ENCODE measurements at regions not wholly inside any gene's neighbourhood (a gene's known extent, or its start where the extent isn't known, plus 50 kb on each side); places are given as distances from the start of the nearest gene placed in this dataset.

DNA sequence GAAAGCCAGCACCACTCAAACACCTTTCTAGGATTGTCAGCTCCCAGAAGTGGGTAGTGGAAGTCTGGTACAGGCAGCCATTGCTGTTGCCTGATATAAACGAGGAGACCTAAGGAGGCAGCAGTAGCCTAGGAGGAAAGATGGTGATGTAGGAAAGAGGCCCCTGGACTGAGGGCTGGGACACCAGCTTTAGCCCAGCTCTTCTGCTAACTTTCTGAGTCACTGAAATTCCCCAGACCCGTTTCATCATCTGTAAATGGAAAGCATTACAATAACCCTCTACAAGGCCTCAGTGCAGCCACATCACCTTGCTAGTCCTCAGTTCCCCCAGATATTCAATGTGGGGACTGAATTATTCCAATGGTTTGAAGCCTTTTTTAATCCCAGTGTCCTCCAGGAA, 336.5 kb downstream of the TNS1 start:
- no peak for ATAC-seq

DNA sequence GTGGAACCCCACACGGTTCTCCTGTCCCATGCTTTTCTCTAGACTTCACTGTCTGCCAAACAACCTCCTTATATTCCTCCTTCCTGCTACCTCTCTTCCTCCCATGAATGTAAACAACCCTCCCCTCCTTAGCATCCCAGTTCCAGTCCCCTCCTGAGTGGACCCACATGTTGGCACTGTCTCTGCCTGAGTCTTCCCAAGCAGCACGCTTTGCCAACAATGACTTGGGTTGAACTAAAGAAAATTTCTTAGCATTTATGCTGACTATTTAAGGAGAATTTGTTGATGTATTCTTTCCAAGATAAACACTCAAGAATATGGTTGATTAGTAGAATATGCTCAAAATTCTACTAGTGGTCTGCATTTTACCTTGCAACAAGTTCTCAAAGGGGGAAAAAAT, 338.0 kb downstream of the TNS1 start:
- no peak for ATAC-seq
- no peak for DNase-seq
- intact Hi-C loops (cut with micrococcal nuclease), result no loop called here

More for the DNA sequence above, 336.5 kb downstream of the TNS1 start:
- no peak for DNase-seq
- intact Hi-C loops (cut with micrococcal nuclease), result no loop called here

DNA sequence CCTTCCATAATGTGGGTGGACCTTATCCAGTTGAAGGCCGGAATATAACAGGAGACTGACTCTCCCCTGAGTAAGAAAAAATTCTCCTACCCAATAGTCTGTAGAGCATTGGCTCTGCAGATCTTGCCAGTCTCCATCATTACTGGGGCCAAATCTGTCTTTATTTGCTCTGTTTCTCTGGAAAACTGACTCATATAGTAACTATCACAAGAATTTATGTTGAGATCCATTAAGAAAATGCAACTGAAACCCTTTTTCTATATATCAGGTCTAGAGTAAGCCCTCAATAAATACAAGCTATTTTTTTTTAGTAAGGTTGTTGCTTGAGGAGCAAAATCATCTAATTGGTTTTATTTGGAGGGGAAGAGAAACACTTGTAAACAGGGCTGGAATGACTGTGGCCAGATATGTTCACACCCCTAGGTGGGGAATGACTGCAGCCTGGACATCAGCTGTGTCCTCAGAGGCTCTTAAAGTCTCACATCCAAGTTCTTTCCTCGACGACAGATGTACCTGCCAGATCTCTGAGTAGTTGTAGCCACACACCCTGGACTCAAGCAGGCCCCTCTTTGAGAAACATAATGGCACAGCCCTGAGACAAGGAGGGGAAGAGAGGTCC, 339.7 kb downstream of the TNS1 start:
- no peak for DNase-seq
- intact Hi-C loops (cut with micrococcal nuclease), result no loop called here
- no peak for ATAC-seq

DNA sequence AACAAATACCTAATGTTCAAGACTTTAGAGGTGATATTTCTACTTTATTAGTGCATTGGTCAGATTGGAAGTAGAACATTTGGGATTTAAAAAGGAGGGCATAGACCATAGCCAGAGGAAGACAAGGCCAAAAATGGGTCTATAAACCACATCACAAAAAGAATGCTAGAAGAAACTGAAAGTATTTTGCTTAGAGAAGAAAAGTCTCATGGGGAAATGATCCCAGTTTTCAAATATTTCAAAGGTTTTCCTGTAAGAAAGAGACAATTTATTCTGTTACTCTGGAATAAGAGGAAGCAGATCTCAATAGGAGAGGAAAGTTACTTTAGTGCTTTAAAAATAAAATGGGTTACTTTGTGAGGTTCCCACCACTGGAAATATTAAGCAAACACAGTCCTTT, 341.4 kb downstream of the TNS1 start:
- DNase-seq (no peak), ATAC-seq (no peak)
- intact Hi-C loops (cut with micrococcal nuclease), result no loop called here

DNA sequence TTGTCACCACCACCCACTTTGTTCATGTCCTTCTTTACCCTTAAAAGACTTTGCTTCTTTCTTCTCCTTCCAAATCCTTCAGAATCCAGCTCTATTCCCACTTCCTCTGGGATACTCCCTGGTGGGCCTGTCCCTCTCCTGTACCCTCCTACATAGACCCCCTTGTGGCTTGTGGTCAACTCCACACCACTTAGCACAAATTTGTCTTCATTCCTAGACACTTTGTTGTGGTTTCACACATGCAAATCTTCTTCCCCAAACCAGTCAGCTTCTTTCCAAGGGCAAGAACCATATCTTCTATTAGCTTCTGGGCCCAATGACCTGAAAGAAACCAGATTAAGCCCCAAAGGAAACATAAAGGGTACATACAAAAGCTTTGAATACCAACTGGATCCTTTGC, 342.4 kb downstream of the TNS1 start:
- ATAC-seq, result no peak
- intact Hi-C loops (cut with micrococcal nuclease), result no loop called here
- DNase-seq, result no peak

DNA sequence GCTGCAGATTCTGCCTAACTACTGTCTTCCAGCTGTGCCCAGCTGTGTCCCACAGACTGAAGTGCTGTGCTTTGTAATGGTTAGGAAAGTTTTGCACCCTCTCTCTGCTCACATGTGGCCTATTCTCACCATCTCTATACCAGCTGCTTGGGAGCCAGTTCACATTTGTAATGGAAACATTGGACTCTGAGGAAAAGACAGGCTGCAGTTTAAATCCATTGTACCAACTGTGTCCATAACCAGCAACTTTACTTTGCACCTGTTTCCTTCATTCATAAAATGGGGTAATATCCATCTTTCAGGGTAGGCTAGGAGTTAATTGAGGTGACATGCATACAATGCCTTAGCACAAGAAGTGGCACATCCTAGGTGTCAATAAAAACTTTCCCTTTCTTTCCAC, 344.0 kb downstream of the TNS1 start:
- ATAC-seq (no peak), DNase-seq (no peak)
- intact Hi-C loops (cut with micrococcal nuclease), result no loop called here

DNA sequence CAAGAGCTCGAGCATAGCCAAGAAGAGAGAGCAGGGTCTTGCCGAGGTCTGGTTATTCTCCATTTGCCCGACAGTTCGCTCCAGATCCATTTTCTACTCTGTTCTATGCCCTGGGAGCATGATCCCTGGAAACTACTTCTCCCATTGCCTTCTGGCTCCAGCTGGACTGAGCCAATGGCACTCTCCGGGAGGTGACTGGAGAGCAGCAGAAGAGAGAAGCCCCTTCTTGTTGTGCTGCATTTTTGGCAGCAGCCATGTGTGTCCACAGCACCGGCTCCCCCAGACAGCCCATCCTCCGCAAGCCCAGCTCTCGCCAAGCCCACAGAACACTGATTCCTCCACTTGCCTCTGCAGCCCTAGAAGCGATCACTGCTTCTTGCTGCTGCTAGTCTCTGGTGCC, 345.5 kb downstream of the TNS1 start:
- ATAC-seq (no peak), DNase-seq (no peak)
- intact Hi-C loops (cut with micrococcal nuclease), result no loop called here

DNA sequence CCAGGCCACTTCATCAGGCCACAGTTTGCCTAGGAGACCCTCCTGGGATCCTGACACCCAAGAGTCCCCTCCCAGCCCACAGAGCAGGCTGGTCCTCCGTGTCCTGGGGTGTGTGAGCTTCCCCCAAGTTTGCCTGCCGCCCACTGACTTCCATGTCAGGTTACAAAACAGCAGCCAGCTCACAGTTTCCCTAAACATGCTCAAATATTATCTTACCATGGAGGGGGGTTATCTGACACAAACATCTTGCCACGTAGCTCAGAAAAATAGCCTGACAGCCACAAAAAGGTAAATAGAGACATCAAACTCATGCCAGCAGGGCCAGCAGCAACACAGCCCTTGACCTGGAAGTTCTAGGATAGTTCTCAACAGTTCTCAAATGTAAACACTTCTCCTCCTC, 346.5 kb downstream of the TNS1 start:
- no peak for ATAC-seq
- intact Hi-C loops (cut with micrococcal nuclease), result no loop called here
- no peak for DNase-seq

DNA sequence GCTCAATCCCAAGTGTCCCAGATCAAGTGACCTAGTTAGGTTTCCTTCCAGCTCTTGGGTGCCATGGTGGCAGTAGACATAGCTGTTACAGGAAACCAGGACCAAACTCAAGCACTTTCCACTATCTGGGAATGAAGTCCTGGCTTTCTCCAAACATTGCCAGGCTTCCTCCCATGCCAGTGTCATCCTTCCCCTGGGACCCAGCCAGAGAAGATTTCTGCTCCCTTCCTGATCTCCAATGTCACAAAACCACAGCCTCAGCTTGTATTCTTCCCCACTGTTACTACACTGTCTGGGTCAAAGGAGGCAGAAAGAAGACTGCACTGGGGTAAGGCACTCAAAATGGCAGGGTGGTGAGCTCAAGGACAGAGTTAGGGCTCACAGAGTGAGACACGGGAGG, 347.1 kb downstream of the TNS1 start:
- DNase-seq, result no peak
- intact Hi-C loops (cut with micrococcal nuclease), result no loop called here
- no peak for ATAC-seq

DNA sequence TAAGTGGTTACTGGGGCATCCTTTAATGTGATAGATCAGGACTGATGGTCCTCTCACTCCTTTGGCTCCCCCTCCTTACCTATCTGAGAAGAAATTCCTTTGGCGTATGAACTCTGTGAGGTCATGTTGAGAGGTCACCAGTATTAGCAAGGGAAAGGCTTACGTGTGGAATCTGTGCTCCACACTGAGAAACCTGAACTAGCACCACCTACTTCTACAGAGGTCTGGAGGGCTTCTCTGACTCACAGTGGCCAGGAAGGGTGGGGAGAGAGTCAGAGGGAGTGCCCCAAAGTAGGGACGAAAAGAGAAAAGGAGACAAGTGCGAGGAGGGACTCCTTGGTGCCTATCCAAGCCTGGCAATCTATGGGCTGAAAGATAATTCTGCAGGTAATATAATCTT, 348.6 kb downstream of the TNS1 start:
- ATAC-seq, result no peak
- intact Hi-C loops (cut with micrococcal nuclease), result no loop called here
- DNase-seq, result no peak

DNA sequence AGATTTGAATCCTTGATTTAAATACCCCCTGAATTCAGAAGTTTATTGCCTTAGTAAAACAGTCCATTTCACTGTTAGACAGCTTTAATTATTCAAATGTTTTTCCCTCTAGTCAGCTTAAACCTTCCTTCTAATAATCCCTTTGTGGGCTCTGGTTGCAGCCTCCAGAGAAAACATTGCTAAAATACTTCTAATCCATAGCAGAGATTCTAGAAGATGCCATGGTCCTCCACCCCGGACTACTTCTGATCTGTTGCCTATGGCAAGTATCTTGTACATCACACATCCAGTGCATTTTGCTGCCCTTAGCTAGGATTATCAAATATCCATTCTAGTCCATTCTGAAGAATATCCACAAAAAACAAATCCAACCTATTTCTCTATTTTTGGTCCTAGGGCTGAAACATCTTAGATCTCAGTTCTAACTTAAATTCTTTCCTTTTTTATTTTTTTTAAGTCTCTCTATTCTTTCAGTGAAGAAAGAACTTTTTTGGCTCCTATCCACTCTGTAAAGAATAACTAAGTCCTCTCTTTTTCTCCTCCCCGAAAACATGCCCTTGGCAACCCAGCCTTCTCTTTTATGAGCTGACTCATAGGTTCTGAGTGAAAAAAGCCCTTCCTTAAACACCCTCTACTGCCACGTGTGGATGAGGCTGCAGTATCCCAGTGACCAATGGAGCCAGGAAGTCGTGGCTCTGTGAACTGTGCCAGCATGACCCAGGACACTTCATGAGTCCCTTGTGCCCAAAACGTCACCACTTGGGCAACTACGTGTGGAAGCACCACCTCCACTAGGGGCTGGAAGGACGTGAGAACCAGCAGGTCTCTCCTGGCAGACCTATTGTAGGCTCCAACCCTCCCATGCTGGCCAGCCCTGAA, 349.8 kb downstream of the TNS1 start:
- peak; percentile 41 for DNase-seq
- intact Hi-C loops (cut with micrococcal nuclease), result no loop called here
- peak; percentile 76 for ATAC-seq

DNA sequence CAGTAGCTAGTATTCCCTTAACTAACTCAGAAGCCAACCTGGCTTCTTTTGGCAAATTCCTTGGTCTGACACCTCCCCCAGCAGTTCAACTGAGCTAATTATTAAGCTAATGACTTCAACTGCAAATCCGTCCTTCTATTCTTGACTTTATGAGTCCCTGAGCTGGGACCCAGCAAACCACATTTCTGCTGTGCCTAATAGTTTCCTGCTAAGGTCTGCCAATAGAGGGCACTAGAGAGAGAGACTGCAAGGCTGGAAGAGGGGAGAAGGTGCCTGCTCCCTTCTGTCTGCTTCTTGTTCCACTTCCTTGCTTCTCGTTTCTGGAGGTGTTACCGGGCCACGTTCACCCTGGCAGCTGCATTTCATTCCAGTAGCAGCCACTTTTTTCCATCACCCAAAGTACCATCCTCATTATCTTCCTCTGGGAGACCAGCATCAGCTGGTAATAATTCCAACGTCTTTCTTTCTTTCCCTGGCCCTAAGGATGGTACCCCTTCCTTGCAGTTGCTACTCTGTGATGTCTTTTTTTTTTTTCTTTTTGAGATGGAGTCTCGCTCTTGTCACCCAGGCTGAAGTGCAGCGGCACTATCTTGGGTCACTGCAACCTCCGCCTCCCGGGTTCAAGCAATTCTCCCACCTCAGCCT, 352.0 kb downstream of the TNS1 start:
- ATAC-seq (peak; percentile 82), DNase-seq (no peak)
- intact Hi-C loops (cut with micrococcal nuclease), result no loop called here

DNA sequence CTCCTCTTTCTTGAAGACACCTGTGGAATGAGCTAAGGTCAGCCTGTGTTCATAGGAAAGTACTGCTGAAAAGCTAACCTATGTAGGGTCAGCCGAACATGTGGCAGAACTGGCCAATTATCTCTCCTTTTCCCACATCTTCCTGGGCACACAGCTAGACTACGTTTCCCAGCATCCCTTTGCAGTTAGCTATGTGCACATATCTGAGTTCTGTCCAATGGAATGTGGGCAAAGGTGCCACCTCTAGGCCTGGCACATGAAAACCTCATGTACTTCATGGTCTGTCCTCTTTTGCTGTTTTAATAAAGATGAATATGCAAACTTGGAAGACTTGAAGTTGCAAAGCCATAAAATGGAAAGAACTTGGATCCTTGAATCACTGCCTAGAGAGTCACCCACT, 352.6 kb downstream of the TNS1 start:
- ATAC-seq (peak; percentile 13), DNase-seq (no peak)
- intact Hi-C loops (cut with micrococcal nuclease), result no loop called here

DNA sequence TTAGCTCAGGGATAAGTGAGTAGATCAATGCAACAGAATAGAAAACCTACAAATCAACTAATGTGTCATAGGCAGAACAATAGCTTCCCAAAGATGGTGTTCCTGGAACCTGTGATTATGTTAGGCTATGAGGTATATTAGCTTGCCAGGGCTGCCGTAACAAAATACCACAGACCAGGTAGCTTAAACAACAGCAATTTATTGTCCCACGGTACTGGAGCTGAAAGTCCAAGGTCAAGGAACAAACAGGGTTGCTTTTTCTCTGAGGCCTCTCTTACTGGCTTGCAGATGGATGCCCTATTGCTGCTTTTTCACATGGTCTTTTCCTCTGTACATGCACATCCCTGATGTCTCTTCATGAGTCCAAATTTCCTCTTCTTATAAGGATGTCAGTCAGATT, 354.9 kb downstream of the TNS1 start:
- intact Hi-C loops (cut with micrococcal nuclease), result no loop called here
- ATAC-seq (no peak), DNase-seq (no peak)

DNA sequence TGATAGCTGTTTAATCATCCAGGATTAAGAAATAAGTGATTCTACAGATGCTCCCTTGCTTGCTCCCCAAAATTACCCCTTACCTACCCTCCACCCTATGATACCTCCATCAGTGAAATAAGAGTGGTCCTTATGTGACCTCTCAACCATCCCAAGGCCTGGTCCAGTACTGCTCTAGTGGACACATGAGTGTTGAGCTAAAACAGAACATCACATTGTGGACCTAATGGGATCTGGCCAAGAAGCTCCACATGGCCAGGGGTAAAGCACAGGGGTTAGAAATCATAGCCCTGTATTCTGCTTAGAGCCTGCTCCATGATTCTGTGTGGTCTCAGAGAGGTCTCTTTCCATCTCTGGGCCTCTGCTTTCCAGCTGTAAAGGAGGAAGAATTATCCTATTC, 355.6 kb downstream of the TNS1 start:
- intact Hi-C loops (cut with micrococcal nuclease), result no loop called here
- DNase-seq, result no peak
- no peak for ATAC-seq

DNA sequence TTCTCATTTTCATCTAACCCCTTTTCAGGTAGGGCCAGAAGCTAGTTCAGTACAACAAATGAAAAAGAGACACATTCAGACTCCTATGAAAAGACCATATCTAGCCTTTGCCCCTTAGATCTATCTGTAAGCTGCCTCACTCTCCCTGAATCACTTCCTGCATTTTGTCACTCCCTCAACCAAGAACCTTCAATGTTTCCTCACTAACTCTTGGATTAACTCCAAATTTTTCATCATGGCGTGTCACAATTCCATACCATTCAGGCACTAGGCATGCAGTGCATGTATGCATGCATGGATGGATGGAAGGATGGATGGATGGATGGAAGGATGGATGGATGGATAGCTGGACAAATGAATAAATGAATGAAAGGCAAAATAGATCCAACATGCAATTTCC, 356.9 kb downstream of the TNS1 start:
- ATAC-seq (no peak), DNase-seq (no peak)
- intact Hi-C loops (cut with micrococcal nuclease), result no loop called here

DNA sequence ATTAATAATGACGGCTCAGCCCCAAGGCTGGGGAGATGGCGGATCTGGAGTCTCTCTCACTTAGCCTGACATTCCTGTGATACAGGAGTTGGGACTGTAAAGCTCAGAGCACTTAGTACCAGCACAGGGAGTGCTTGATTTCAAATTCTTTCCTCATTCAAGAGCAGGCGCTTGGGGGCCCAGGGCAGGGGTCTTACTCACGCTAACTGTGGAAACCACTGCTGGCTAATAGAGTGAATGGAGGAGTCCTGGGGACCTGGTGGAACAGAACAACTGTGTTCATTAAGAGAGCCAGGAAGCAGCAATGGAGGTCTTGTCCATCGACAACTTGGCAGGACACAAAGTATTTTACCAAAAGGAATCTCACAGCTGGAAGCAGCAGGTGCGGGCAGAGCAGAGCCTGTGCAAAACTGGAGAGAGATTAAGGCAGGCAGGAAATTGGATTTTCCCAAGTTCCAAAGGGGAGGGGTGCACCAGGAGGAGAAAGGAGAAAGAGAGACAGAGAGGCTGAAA, 358.9 kb downstream of the TNS1 start:
- intact Hi-C loops (cut with micrococcal nuclease), result no loop called here
- ATAC-seq (peak; percentile 77), DNase-seq (no peak)

DNA sequence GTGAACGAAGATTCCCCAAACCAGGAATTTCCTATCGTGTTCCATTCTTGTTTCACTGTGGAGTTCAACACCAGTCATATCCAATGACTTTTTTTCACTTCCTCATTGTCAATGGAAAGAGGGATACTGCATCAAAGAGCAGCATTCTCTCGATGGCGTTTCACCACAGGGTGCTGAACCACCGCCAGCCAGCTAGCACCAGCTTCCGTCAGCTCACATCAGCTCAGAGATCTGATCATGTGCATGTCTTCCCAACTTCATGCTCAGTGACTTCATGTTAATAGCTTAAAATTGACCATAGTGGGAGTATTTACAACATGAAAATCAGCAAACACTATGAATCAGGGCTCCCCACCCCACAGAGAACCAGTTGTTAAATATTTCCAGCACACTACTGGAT, 359.9 kb downstream of the TNS1 start:
- intact Hi-C loops (cut with micrococcal nuclease), result no loop called here
- ATAC-seq, result no peak
- DNase-seq, result no peak

DNA sequence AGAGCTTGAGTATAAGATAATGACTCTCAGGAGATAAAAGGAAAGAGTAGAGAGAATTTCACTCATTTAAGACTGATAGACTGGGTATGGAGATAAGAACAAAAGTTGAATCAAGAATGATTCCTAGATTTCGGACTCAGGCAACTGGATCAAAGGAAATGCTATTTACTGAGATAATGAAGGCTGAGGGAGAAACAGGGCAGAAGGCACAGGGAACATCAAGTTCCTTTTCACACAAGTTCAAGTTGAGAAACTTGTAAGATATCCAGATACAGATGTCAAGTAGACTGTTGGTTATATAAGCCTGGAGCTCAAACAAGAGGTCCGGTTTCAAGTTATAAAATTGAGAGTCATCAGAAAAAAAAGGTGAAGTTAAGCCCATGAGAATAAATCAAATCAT, 360.8 kb downstream of the TNS1 start:
- DNase-seq (no peak), ATAC-seq (peak; percentile 58)
- intact Hi-C loops (cut with micrococcal nuclease), result no loop called here

DNA sequence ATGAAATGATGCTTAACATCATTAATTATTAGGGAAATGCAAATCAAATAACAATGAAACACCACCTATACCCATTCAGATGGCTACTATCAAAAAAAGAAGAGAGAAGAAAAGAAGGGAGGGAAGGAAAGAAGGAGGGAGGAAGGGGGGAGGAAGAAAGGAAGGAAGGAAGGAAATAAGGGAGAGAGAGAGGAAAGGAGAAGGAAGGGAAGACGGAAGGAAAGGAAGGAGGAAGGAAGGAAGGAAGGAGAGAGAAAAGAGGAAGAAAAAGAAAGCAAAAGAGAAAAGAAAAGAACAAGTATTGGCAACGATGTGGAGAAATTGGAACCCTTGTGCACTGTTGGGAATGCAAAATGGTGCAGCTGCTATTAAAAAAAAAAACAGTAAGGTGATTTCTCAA, 363.3 kb downstream of the TNS1 start:
- no peak for DNase-seq
- intact Hi-C loops (cut with micrococcal nuclease), result no loop called here
- no peak for ATAC-seq

All from left ventricle myocardium superior (tissue), 1 donor.